Upper lobe of left lung (tissue), 4 donors: ENCODE measurements at regions not wholly inside any gene's neighbourhood (a gene's known extent, or its start where the extent isn't known, plus 50 kb on each side); places are given as distances from the start of the nearest gene placed in this dataset.

Experiments
- CTCF ChIP-seq, 6 experiments: fragments of 450-650 bp in 4 of 6; fragments of 200-600 bp in 2 of 6; sonication (generic) in 2 of 6; IDR thresholded peaks; one replicate each; pipeline ENCODE4 v1.5.1; 2016 to 2019; ENCODE audit warnings: antibody characterized with exemption in 6 of 6
- EP300 ChIP-seq, 4 donors: sonication (generic); formaldehyde crosslinking; IDR thresholded peaks; one replicate each; pipeline ENCODE4 v1.5.1; 2017; ENCODE audit warnings: antibody characterized with exemption in 4 of 4, control low read depth in 2 of 4
- POLR2A ChIP-seq, 4 donors: fragments of 450-650 bp; IDR thresholded peaks; one replicate each; pipeline ENCODE4 v1.5.1; 2016 to 2017; ENCODE audit warnings: antibody characterized with exemption in 4 of 4, mild to moderate bottlenecking in 2 of 4

- TF ChIP-seq CTCF (IDR thresholded peaks at IDR 0.05) (no peak), POLR2A (IDR thresholded peaks at IDR 0.05) (no peak), EP300 (IDR thresholded peaks at IDR 0.05) (no peak)
Observed at GRCh38 chr15:37819191-37819590, 115.2 kb upstream of the TMCO5A start.
